ENCODE measurements at regions not wholly inside any gene's neighbourhood (a gene's known extent, or its start where the extent isn't known, plus 50 kb on each side); places are given as distances from the start of the nearest gene placed in this dataset.

- no peak for TF ChIP-seq CTCF (IDR thresholded peaks at IDR 0.05)
- TF ChIP-seq POLR2A (IDR thresholded peaks at IDR 0.05), result no peak
- TF ChIP-seq POLR2AphosphoS5 (IDR thresholded peaks at IDR 0.05), result no peak
Measured at GRCh38 chr5:121315786-121316185, 535.9 kb upstream of the FTMT start.
